ENCODE measurements at regions not wholly inside any gene's neighbourhood (a gene's known extent, or its start where the extent isn't known, plus 50 kb on each side); places are given as distances from the start of the nearest gene placed in this dataset.

GRCh38 chr6:33921745-33922144 is 117.9 kb upstream of the MLN start:
- no peak for DNase-seq (ENCODE audit: low spot score)

DNA sequence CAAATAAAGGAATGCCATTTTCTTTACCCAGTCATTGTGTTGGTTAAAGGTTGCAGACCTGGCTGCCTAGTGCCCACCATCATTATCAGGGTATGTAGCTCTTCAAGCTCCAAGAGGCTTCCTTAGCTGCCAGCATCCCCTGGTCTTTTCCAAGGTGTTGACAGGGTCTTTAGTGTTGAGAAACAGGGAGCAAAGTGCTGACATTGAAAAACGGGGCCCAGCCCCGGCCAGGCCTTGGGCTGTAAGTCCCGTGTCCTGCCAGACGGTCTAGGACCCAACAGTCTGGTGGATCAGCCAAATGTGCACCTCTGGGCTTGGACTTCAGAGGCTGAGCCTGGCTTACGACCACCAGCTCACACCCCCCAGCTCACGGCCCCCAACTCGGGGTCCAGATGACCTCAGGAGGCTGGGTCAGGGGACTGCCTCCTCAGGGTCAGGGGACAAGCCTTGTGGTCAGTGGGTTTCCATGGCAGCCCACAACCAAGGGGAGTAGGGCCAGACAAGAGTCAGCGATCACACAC is 114.4 kb upstream of the MLN start:
- no peak for DNase-seq (ENCODE audit: low spot score)

- DNase-seq (ENCODE audit: low spot score), result no peak
Measured at GRCh38 chr6:33915134-33915533, 111.3 kb upstream of the MLN start.

- no peak for DNase-seq (ENCODE audit: low spot score)
Measured at GRCh38 chr6:33914645-33915044, 110.8 kb upstream of the MLN start.

GRCh38 chr6:33912195-33912594 is 108.4 kb upstream of the MLN start:
- DNase-seq (ENCODE audit: low spot score), result no peak

DNA sequence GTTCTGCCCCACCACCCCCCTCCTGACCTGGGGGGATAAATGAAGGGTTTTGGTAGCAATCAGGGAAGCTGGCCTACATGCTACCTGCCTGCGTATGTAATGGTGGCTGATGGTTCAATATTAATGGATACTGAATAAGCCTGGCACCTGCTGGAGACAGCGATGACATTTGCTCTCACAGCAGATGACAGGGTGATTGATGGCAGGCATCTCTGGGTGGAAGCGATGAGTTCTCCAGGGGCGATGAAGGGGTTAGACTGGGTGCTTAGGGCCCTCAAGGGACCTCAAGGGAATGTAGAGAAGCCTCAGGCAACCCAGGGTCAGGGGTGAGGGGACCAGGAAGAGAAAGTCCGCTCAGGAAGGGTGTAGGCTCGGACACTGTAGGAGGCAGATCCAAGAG is 107.7 kb upstream of the MLN start:
- DNase-seq (ENCODE audit: low spot score), result no peak

DNA sequence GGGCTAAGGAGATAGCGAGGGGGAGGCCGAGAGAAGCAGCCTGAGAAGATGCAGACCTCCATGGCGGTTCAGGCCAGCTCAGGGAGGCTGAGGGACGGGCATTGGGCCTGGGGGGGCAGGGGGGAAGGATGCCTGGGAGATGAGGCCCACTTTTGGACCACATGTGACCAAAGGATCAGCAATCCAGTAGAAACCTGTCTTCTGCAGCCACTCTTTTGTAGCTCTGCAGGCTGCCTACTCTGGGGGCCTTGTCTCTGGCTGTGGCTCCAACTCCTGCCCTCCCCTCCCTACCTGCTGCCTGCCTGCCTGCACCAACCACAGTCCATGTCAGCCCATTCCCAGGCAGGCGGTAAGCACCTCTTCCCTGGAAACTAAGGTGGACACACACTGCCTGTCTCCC is 106.8 kb upstream of the MLN start:
- no peak for DNase-seq (ENCODE audit: low spot score)

GRCh38 chr6:33909737-33910136 is 105.9 kb upstream of the MLN start:
- no peak for DNase-seq (ENCODE audit: low spot score)

GRCh38 chr6:33908025-33908424 is 104.2 kb upstream of the MLN start:
- DNase-seq (ENCODE audit: low spot score), result no peak

DNA sequence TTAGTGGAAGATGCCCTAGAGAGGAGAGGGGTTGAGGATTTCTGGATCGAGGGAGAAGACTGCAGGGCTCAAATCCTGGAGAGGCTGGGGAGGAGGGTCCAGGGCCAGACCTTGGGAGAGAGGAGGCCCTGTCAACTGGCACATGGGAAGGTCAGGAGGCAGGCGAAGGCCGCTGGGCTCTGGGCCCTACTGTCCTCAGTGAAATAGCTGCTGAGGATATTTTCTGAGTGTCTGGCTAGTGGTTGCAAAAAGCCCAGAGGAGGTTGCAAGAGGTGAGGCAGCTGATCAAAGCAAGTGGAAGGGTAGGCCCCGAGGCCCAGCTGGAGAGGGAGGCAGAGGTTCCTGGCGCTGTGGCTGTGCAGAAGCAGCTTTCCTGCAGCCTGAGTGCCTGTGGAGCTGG is 103.4 kb upstream of the MLN start:
- DNase-seq (ENCODE audit: low spot score), result no peak

DNA sequence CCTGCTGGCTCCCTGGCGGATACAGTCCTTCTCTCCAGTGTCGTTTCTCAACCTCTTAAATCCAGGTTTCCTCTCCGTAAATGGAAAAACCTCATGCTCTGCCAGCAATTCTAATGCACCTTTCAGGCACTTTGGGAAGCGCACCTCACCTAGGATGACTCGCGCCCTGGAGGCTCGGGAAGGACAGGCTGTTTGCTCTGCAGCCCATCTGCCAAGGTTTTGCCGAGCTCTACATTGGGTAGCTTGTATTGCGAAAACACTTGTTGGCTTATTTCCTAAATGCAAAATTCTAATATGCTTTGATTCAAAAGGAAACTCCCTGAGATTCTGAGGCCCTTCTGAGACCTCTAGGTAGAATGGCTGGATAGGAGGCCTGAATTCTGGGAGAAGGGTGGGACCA is 102.6 kb upstream of the MLN start:
- DNase-seq (ENCODE audit: low spot score), result no peak

DNA sequence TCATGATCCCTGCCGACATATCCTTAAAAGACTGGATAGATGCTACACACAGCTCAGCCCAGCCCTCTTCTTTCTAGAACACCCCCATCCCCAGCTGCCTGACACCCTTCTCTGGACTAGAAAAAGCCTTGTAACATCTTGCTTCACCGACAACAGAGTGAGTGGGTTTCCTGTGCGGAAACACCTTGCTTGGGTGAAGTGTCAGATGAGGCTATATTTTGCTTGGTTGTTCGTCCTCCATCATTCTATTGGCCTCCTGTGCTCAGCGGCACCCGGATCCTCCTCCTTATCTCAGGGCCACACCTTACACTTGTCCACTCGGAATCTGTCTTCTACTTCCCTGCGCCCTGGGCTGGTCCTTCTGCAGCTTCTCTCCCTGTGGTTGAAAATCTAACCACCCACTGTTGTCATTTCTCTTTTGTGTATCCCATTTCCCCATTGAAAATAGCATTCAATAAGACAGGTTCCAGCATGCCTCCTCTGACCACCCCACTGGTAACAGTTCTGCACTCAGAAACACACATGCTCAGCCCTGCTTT is 101.3 kb upstream of the MLN start:
- no peak for DNase-seq (ENCODE audit: low spot score)

DNA sequence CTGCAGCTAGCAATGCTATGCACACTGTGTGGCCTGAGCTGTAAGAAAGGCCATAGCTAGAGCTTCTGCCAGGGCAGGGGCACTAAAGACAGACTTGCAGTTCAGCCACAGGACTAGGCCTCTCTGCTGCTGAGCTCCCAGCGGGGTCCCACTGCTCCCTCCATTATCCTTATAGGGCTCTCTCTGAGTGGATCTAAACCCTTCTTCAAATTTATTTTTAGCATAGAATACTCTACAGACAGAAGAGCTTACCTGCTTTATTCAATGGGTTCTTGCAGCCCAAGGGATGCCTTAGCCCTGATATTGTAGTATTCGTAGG is 100.9 kb upstream of the MLN start:
- no peak for DNase-seq (ENCODE audit: low spot score)

- no peak for DNase-seq (ENCODE audit: low spot score)
Measured at GRCh38 chr6:33904050-33904746, 100.4 kb upstream of the MLN start.

DNA sequence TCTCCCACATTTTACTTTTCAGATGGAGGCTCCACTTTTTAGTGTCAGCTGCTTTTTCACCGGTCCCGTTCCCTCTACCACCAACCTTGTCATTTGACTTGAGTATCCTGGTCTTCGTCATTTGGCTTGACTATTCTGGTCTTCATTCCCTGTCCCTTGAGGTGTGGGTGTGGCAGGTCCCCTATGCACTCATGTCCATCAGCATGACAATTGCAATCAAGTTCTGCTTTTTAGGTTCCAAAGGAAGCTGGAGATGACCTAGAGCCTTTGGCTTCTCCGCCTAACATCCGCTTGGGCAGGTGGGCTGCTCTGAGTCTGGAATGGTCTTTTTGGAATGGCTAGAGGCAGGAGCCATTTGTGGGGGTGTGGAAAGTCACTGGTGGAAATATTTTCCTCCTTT is 99.8 kb upstream of the MLN start:
- no peak for DNase-seq (ENCODE audit: low spot score)

DNA sequence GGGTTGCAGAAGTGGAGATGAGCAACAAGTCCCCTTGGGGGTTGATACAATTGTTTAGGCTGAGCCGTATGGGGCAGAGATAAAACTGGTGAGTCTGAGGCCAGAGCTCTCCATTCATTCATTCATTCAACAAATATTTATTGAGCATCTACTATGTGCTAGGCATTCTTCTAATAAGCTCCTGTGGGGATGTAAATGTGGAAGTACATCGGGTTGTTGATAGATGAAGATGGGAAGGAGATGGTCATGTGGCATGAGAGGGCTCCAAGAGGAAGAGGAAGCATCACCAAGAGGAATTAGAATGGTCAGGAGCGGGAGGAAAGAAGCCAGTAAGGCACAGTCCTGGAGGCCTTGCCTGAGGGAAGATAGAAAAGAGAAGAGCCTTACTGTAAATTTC is 98.7 kb upstream of the MLN start:
- DNase-seq (ENCODE audit: low spot score), result no peak

DNA sequence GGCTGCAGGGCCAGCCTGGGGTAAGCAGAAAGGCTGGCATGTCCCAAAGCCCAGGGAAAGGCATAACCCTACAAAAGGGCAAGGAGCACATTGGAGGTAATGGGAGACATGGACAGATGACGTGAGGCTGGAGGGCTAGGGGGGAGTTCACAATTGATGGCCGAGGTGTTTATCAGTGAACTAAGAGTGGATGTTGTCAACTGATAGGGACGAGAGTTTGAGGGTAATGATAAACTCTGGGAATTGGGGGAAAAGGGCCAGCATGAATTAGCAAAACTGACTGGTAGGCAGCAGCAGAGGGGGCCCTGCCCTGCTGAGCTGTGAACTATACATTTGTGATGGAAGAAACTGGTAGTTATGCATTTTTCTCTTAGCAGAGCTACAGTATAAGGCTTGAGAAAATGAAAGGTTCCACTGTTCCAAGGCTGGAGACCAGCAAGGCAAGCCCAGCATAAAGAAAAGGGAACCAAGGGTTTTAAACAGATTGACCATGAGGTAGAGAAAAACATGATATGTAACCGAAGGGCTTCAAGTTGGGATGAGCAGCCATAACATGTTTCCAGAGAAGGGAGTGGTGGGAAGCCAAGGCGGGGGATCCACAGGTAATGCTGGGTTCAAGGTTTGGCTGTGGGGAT is 98.1 kb upstream of the MLN start:
- no peak for DNase-seq (ENCODE audit: low spot score)

DNA sequence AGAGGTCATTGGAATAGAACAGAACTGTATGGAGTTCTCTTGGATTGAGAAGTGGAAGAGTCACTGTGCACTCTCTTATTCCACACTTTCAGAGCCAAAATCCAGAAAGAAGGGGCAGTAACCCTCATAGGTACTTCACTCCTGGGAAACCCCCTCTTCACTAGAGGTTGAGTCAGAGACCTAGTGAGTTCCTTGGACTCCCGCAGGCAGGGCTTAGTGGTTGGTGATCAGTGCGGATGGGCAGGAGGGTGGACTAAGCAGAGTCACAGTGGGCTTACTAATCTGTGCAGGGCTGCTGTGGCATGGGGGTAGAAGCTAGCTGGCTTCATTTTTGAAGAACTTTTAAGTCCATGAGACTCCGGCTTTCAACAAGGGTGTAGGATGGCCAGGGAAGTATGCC is 95.0 kb upstream of the MLN start:
- no peak for DNase-seq (ENCODE audit: low spot score)

- no peak for DNase-seq (ENCODE audit: low spot score)
Measured at GRCh38 chr6:33897189-33897780, 93.5 kb upstream of the MLN start.

GRCh38 chr6:33896391-33897188 is 92.8 kb upstream of the MLN start:
- DNase-seq (ENCODE audit: low spot score), result no peak

- no peak for DNase-seq (ENCODE audit: low spot score)
Measured at GRCh38 chr6:33895988-33896387, 92.2 kb upstream of the MLN start.

- DNase-seq (ENCODE audit: low spot score), result no peak
Measured at GRCh38 chr6:33895296-33895695, 91.5 kb upstream of the MLN start.

- DNase-seq (ENCODE audit: low spot score), result no peak
Measured at GRCh38 chr6:33894438-33894837, 90.6 kb upstream of the MLN start.
